IMR-90 (cell line): ENCODE measurements at regions not wholly inside any gene's neighbourhood (a gene's known extent, or its start where the extent isn't known, plus 50 kb on each side); places are given as distances from the start of the nearest gene placed in this dataset.

Experiments used
- ATAC-seq: fragments of 200-7000 bp; cut with Tn5 transposase; 2 replicates; pipeline ENCODE4 v1.9.1; 2020; ENCODE audit warnings: low read depth, mild to moderate bottlenecking, moderate library complexity
- BruUV-seq: library from RNA; stranded (reverse); fragments of 400-500 nt; replicated peaks from 2 replicates; lab custom pipeline; 2021; lab: Mats Ljungman, UMichigan
- CTCF ChIA-PET: fragments of 300-600 bp; formaldehyde crosslinking; extraction: SDS; loops from one replicate; lab custom pipeline; 2021; ENCODE audit warnings: antibody characterized with exemption; lab: Yijun Ruan, JAX
- POLR2A ChIA-PET: fragments of 300-600 bp; sonication (Branson Sonifier 250); formaldehyde crosslinking; loops from one replicate; lab custom pipeline; 2022; ENCODE audit warnings: antibody characterized with exemption; ENCODE audit not compliant: unreplicated experiment; lab: Charles Lee
- DNase-seq: peaks from one replicate; pipeline ENCODE4 v3.0.0; 2013
- H2AFZ ChIP-seq: replicated peaks from 2 replicates; pipeline ENCODE3; 2013; ENCODE audit warnings: low read length, mild to moderate bottlenecking; ENCODE audit not compliant: poor library complexity
- H2AK5ac ChIP-seq: 2 replicates; pipeline ENCODE4 v1.6.1; 2013; ENCODE audit warnings: low read depth, low read length, inconsistent platforms
- H2AK9ac ChIP-seq: replicated peaks from 2 replicates; pipeline ENCODE3; 2013; ENCODE audit warnings: mild to moderate bottlenecking, low read depth, low read length, moderate library complexity; ENCODE audit not compliant: poor library complexity
- H2BK120ac ChIP-seq: 2 replicates; pipeline ENCODE4 v1.6.1; 2013; ENCODE audit warnings: low read depth, low read length, inconsistent platforms
- H2BK15ac ChIP-seq: 3 replicates; pipeline ENCODE4 v1.6.1; 2013; ENCODE audit warnings: low read depth, low read length, inconsistent platforms
- H2BK20ac ChIP-seq: 2 replicates; pipeline ENCODE4 v1.6.1; 2013; ENCODE audit warnings: low read depth, mild to moderate bottlenecking, inconsistent platforms, low read length, moderate library complexity
- H2BK5ac ChIP-seq: 2 replicates; pipeline ENCODE4 v1.6.1; 2013; ENCODE audit warnings: mild to moderate bottlenecking, low read depth, low read length, inconsistent platforms; ENCODE audit not compliant: poor library complexity, severe bottlenecking
- H3K14ac ChIP-seq: replicated peaks from 2 replicates; pipeline ENCODE4 v1.6.1; 2013; ENCODE audit warnings: low read depth, low read length, inconsistent platforms
- H3K18ac ChIP-seq: 2 replicates; pipeline ENCODE4 v1.6.1; 2013; ENCODE audit warnings: low read depth, low read length, control low read depth
- H3K23ac ChIP-seq: 2 replicates; pipeline ENCODE4 v1.6.1; 2013; ENCODE audit warnings: low read depth, low read length, inconsistent platforms
- H3K27ac ChIP-seq: 2 replicates; pipeline ENCODE4 v1.5.1; 2013; ENCODE audit warnings: mild to moderate bottlenecking, control low read depth, low read length; ENCODE audit not compliant: insufficient read depth
- H3K27me3 ChIP-seq: 2 replicates; pipeline ENCODE4 v1.6.1; 2013; ENCODE audit warnings: low read length; ENCODE audit not compliant: control insufficient read depth, insufficient read depth
- H3K36me3 ChIP-seq: 2 replicates; pipeline ENCODE4 v1.6.1; 2013; ENCODE audit warnings: low read length, mixed read lengths; ENCODE audit not compliant: control insufficient read depth, insufficient read depth
- H3K4ac ChIP-seq: 2 replicates; pipeline ENCODE4 v1.6.1; 2013; ENCODE audit warnings: low read depth, low read length, inconsistent platforms
- H3K4me1 ChIP-seq: 2 replicates; pipeline ENCODE4 v1.6.1; 2013; ENCODE audit warnings: low read length, mixed read lengths; ENCODE audit not compliant: control insufficient read depth, insufficient read depth
- H3K4me2 ChIP-seq: 2 replicates; pipeline ENCODE4 v1.6.1; 2013; ENCODE audit warnings: low read depth, mild to moderate bottlenecking, control low read depth, low read length, moderate library complexity
- H3K4me3 ChIP-seq: 2 replicates; pipeline ENCODE4 v1.5.1; 2013; ENCODE audit warnings: low read depth, mild to moderate bottlenecking, control low read depth, low read length, moderate library complexity; ENCODE audit not compliant: insufficient read depth
- H3K56ac ChIP-seq: 2 replicates; pipeline ENCODE4 v1.6.1; 2013; ENCODE audit warnings: low read length, inconsistent platforms; ENCODE audit not compliant: insufficient read depth; ENCODE audit errors: extremely low read depth
- H3K79me1 ChIP-seq, 2 experiments: 2 replicates each; pipeline ENCODE4 v1.6.1; 2013; ENCODE audit warnings: low read length in 2 of 2, inconsistent platforms in 1 of 2, low read depth in 1 of 2
- H3K9ac ChIP-seq: 2 replicates; pipeline ENCODE4 v1.6.1; 2013; ENCODE audit warnings: low read depth, low read length, control low read depth
- H3K9me1 ChIP-seq: 2 replicates; pipeline ENCODE4 v1.6.1; 2013; ENCODE audit warnings: low read length, inconsistent platforms; ENCODE audit not compliant: insufficient read depth
- H3K9me3 ChIP-seq: 2 replicates; pipeline ENCODE4 v1.6.1; 2013; ENCODE audit warnings: low read length; ENCODE audit not compliant: control insufficient read depth, insufficient read depth
- H4K20me1 ChIP-seq: 2 replicates; pipeline ENCODE4 v1.6.1; 2013; ENCODE audit warnings: low read length, inconsistent platforms; ENCODE audit not compliant: insufficient read depth
- H4K5ac ChIP-seq: 2 replicates; pipeline ENCODE4 v1.6.1; 2013; ENCODE audit warnings: mild to moderate bottlenecking, low read depth, low read length, control low read depth
- H4K8ac ChIP-seq, 2 experiments: 2 replicates each; pipeline ENCODE4 v1.6.1; 2013; ENCODE audit warnings: low read depth in 2 of 2, low read length in 2 of 2, control low read depth in 1 of 2, inconsistent platforms in 1 of 2
- H4K91ac ChIP-seq: 2 replicates; pipeline ENCODE4 v1.6.1; 2013; ENCODE audit warnings: low read depth, low read length, inconsistent platforms; ENCODE audit not compliant: insufficient read depth
- BHLHE40 ChIP-seq: fragments of 150-350 bp; IDR thresholded peaks from 2 replicates; pipeline ENCODE4 v1.6.1; 2016; ENCODE audit warnings: mild to moderate bottlenecking, low read depth, low read length
- CEBPB ChIP-seq: IDR thresholded peaks from 2 replicates; pipeline ENCODE4 v1.6.1; 2012; ENCODE audit warnings: low read depth, low read length, improper control_type of control experiment
- CHD1 ChIP-seq: IDR thresholded peaks from 2 replicates; pipeline ENCODE4 v1.6.1; 2012; ENCODE audit warnings: low read depth, low read length, improper control_type of control experiment
- FOS ChIP-seq: fragments of 150-350 bp; IDR thresholded peaks from 2 replicates; pipeline ENCODE4 v1.6.1; 2016; ENCODE audit warnings: low read depth, low read length
- MAFK ChIP-seq: IDR thresholded peaks from 2 replicates; pipeline ENCODE4 v1.6.1; 2012; ENCODE audit warnings: low read depth, low read length, improper control_type of control experiment
- MAZ ChIP-seq: IDR thresholded peaks from 2 replicates; pipeline ENCODE4 v1.6.1; 2012; ENCODE audit warnings: low read depth, mild to moderate bottlenecking, low read length, improper control_type of control experiment, moderate library complexity, borderline replicate concordance
- MXI1 ChIP-seq: IDR thresholded peaks from 2 replicates; pipeline ENCODE4 v1.6.1; 2012; ENCODE audit warnings: low read depth, mild to moderate bottlenecking, low read length, moderate library complexity, borderline replicate concordance
- NFE2L2 ChIP-seq: fragments of 150-350 bp; IDR thresholded peaks from 2 replicates; pipeline ENCODE4 v1.6.1; 2016; ENCODE audit warnings: low read depth, mild to moderate bottlenecking, low read length
- POLR2A ChIP-seq: IDR thresholded peaks from 2 replicates; pipeline ENCODE4 v1.6.1; 2012; ENCODE audit warnings: mild to moderate bottlenecking, low read depth, low read length
- RAD21 ChIP-seq: IDR thresholded peaks from 2 replicates; pipeline ENCODE4 v1.6.1; 2012; ENCODE audit warnings: low read length, improper control_type of control experiment
- RCOR1 ChIP-seq: IDR thresholded peaks from 2 replicates; pipeline ENCODE4 v1.6.1; 2012; ENCODE audit warnings: mild to moderate bottlenecking, low read length, improper control_type of control experiment; ENCODE audit not compliant: insufficient replicate concordance
- RFX5 ChIP-seq: IDR thresholded peaks from 2 replicates; pipeline ENCODE4 v1.8.0; 2012; ENCODE audit warnings: low read depth, mild to moderate bottlenecking, low read length, moderate library complexity
- SMC3 ChIP-seq: fragments of 150-350 bp; IDR thresholded peaks from 2 replicates; pipeline ENCODE4 v1.6.1; 2016; ENCODE audit warnings: low read depth, mild to moderate bottlenecking, antibody characterized with exemption, low read length, moderate library complexity
- WGBS, 2 experiments: methylation state at CpG; one replicate each; pipeline versions ENCODE4 v1.1.5 to v1.1.7; 2013; ENCODE audit warnings: missing lambda C conversion rate in 2 of 2; ENCODE audit not compliant: insufficient read length in 1 of 2; ENCODE audit errors: extremely low coverage in 2 of 2; 5-methylcytosine and 5-hydroxymethylcytosine counted together
- dilution Hi-C: fragments of 300-500 bp; cut with HindIII; formaldehyde crosslinking; loops from one replicate; pipeline ENCODE4 v1.14.3; 2018; ENCODE audit warnings: low sequenced_read_pairs; ENCODE audit not compliant: unreplicated experiment
- in situ Hi-C: fragments of 300-500 bp; cut with MboI; formaldehyde crosslinking; loops from 3 replicates; pipeline ENCODE4 v1.14.3; 2019; ENCODE audit warnings: low sequenced_read_pairs, inconsistent platforms, mixed read lengths
- intact Hi-C: fragments of 100-400 bp; cut with micrococcal nuclease; formaldehyde crosslinking; loops from 2 replicates; pipeline ENCODE4 v1.10.0; 2022
- TF ChIP-seq, protein P1 (sequence below): conservative IDR thresholded peaks from 2 replicates; pipeline ENCODE4 v1.5.1; 2012; ENCODE audit warnings: mild to moderate bottlenecking, low read depth, low read length, improper control_type of control experiment
- TF ChIP-seq, protein P2 (sequence below): fragments of 150-350 bp; IDR thresholded peaks from 2 replicates; pipeline ENCODE4 v1.6.1; 2017; ENCODE audit warnings: mild to moderate bottlenecking, antibody characterized with exemption, low read length, low read depth
- TF ChIP-seq, protein P3 (sequence below): fragments of 150-350 bp; IDR thresholded peaks from 2 replicates; pipeline ENCODE4 v1.6.1; 2016; ENCODE audit warnings: low read depth, mild to moderate bottlenecking, low read length, moderate library complexity, borderline replicate concordance

DNA sequence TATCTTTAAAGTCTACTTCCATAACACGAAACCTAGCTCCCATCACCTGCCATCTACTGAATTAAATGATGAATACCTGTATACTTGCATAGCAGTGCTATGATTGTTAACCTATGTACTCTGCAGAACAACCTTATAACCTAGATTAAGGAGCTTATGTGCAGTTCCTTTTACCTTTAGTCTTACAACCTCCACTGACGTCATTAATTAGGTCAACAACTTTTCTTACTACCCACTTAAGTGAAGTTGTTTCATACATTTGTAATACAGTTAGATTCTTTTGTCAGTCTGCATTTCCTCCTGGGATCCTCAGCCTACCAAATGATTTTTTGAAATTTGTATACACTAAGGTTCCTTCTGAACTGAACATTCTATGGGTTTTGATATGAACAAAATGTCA, 1082.3 kb downstream of the SUCLG1 start:
- in situ Hi-C loops, result no loop called here
- Histone ChIP-seq H4K5ac (no peak overlapping the region), H2BK5ac (no peak overlapping the region), H2AK5ac (no peak overlapping the region), H3K14ac (no peak overlapping the region), H3K79me1 (no peaks in the 10 kb centered on the region), H3K27me3 (no peaks in the 10 kb centered on the region), H4K8ac (no peak overlapping the region), H3K9me1 (no peaks in the 10 kb centered on the region), H3K4me1 (no peaks in the 10 kb centered on the region), H2AFZ (no peak overlapping the region), H4K20me1 (no peaks in the 10 kb centered on the region), H3K9me3 (no peaks in the 10 kb centered on the region), H3K4me3 (no peak overlapping the region), H3K9ac (no peak overlapping the region), H3K18ac (no peak overlapping the region), H3K56ac (no peak overlapping the region), H3K4ac (no peak overlapping the region), H3K36me3 (no peaks in the 10 kb centered on the region), H4K91ac (no peak overlapping the region), H3K4me2 (no peak overlapping the region), H2AK9ac (no peak overlapping the region), H2BK15ac (no peak overlapping the region), H3K23ac (no peak overlapping the region), H3K27ac (no peak overlapping the region), H2BK20ac (no peak overlapping the region), H2BK120ac (no peak overlapping the region)
- CTCF ChIA-PET, result no interaction called here
- intact Hi-C loops, result no loop called here
- no peak for ATAC-seq
- no CpG with 5 or more reads among the region's 2 CpGs for WGBS, 2 experiments
- dilution Hi-C loops, result no loop called here
- POLR2A ChIA-PET, result no interaction called here
- no peak for TF ChIP-seq CHD1
- no peak for TF ChIP-seq SMC3
- TF ChIP-seq RAD21, result no peak
- TF ChIP-seq MAZ, result no peak
- TF ChIP-seq FOS, result no peak
- TF ChIP-seq, protein P1, sequence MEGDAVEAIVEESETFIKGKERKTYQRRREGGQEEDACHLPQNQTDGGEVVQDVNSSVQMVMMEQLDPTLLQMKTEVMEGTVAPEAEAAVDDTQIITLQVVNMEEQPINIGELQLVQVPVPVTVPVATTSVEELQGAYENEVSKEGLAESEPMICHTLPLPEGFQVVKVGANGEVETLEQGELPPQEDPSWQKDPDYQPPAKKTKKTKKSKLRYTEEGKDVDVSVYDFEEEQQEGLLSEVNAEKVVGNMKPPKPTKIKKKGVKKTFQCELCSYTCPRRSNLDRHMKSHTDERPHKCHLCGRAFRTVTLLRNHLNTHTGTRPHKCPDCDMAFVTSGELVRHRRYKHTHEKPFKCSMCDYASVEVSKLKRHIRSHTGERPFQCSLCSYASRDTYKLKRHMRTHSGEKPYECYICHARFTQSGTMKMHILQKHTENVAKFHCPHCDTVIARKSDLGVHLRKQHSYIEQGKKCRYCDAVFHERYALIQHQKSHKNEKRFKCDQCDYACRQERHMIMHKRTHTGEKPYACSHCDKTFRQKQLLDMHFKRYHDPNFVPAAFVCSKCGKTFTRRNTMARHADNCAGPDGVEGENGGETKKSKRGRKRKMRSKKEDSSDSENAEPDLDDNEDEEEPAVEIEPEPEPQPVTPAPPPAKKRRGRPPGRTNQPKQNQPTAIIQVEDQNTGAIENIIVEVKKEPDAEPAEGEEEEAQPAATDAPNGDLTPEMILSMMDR, result no peak
- TF ChIP-seq RFX5, result no peak
- TF ChIP-seq CEBPB, result no peak
- TF ChIP-seq RCOR1, result no peak
- no peak for TF ChIP-seq BHLHE40
- TF ChIP-seq MXI1, result no peak
- no peak for TF ChIP-seq NFE2L2
- no peak for TF ChIP-seq MAFK
- TF ChIP-seq, protein P2, sequence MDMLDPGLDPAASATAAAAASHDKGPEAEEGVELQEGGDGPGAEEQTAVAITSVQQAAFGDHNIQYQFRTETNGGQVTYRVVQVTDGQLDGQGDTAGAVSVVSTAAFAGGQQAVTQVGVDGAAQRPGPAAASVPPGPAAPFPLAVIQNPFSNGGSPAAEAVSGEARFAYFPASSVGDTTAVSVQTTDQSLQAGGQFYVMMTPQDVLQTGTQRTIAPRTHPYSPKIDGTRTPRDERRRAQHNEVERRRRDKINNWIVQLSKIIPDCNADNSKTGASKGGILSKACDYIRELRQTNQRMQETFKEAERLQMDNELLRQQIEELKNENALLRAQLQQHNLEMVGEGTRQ, result no peak
- TF ChIP-seq, protein P3, sequence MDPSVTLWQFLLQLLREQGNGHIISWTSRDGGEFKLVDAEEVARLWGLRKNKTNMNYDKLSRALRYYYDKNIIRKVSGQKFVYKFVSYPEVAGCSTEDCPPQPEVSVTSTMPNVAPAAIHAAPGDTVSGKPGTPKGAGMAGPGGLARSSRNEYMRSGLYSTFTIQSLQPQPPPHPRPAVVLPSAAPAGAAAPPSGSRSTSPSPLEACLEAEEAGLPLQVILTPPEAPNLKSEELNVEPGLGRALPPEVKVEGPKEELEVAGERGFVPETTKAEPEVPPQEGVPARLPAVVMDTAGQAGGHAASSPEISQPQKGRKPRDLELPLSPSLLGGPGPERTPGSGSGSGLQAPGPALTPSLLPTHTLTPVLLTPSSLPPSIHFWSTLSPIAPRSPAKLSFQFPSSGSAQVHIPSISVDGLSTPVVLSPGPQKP, result no peak
- no peak for TF ChIP-seq POLR2A
- DNase-seq, result no peak
- no TSS peak for BruUV-seq
